GM18870 (cell line): ENCODE measurements at regions not wholly inside any gene's neighbourhood (a gene's known extent, or its start where the extent isn't known, plus 50 kb on each side); places are given as distances from the start of the nearest gene placed in this dataset.
"Not testable (repeated sequence)": the region's sequence is repeated elsewhere in the genome, so short reads cannot be mapped to it uniquely, and the experiment has no call there.

ENCODE experiments used
- ATAC-seq: cut with Tn5 transposase; IDR thresholded peaks from one replicate; pipeline ENCODE4 v1.9.1; 2021; ENCODE audit warnings: moderate library complexity; ENCODE audit not compliant: unreplicated experiment

DNA sequence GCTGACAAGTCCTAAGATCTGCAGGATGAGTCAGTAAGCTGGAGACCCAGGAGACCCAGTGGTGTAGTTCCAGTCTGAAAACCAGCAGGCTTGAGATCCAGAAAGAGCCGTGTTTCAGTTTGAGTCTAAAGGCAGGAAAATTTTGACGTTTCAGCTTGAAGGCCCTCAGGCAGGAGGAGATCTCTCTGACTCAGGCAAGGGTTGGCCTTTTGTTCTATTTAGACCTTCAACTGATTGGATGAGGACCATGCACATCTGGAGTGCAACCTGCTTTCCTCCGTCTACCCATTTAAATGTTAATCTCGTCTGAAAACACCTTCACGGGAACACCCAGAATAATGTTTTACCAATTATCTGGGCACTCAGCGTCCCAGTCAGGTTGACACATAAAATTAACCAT is 69.5 kb downstream of the NPIPA7 start:
- ATAC-seq = not testable (repeated sequence)

DNA sequence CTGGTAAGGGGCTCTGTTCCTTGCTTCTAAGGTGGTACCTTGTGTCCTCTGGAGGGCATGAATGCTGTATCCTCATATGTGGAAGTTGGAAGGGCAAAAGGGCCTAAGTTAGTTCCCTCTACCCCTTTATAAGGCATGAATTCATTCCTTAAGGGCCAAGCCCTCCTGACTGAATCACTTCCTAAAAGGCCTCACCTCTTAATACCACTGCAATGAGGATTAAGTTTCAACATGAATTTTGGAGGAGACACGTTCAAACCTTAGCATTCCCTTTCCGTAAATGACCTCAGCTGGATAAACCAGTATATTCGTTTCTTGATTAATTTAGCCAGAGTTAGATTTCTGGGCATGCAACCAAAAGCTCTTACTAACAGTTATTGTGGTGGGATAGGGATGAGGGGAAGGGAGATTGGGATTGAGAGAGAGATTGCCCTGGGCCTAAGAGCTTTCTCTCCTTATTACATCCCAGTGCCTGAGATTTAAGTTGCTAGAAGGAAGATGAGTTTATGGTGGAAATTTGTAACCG is 70.8 kb downstream of the NPIPA7 start:
- not testable (repeated sequence) for ATAC-seq

DNA sequence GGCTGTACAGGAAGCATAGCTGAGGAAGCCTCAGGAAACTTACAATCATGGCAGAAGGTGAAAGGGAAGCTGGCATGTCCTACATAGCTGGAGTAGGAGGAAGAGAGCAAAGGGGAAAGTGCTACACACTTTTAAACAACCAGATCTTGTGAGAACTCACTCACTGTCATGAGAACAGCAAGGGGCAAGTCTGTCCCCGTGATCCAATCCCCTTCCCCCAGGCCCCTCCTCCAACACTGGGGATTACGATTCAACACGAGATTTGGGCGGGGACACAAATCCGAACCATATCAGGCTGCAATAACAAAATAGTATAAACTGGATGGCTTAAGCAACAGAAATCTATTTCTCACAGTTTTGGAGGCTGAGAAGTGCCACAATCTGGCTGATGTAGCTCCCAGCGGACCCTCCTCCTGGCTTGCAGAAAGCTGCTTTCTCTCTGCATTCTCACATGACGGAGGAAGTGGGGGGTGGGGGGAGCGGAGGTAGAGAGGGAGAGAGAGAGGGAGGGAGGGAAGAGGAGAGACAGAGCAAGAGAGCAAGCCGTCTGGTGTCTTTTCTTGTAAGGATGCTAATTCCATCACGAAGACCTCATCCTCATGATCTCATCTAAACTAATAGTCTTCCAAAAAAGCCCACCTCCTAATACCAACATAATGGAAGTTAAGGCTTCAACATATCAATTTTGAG is 72.9 kb downstream of the NPIPA7 start:
- ATAC-seq = not testable (repeated sequence)

DNA sequence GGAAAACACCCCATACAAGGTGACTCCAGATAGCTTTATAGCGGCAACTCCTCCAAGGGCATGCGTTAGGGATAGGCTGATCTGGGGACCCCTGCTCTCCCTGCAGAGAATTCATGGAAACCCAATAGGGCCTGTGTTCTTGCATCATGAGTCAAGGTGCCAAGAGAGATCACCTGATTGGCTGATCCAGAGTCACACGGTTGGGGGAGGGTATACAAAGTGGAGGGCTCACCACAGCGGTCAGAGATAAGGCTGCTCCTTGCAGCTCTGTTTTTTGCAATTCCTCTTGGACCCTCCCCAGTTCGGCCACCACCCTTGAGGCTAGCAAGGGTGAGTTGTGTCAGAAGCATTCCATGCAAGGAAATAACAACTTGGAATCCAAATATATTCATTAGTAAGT is 79.6 kb downstream of the NPIPA7 start:
- not testable (repeated sequence) for ATAC-seq

DNA sequence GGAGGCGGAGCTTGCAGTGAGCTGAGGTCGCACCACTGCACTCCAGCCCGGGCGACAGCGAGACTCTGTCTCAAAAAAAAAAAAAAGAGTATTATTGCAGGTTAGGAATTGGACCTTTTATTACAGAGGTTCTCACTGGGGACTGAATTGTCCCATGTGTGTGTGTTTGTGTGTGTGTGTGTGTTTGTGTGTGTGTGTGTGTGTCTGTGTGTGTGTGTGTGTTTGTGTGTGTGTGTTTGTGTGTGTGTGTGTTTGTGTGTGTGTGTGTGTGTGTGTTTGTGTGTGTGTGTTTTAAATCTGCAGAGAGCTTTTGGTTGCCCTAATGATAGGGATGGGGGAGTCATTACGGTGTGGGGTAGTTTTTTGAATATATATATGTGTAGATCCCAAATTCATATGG is 84.9 kb downstream of the NPIPA7 start:
- ATAC-seq = not testable (repeated sequence)

DNA sequence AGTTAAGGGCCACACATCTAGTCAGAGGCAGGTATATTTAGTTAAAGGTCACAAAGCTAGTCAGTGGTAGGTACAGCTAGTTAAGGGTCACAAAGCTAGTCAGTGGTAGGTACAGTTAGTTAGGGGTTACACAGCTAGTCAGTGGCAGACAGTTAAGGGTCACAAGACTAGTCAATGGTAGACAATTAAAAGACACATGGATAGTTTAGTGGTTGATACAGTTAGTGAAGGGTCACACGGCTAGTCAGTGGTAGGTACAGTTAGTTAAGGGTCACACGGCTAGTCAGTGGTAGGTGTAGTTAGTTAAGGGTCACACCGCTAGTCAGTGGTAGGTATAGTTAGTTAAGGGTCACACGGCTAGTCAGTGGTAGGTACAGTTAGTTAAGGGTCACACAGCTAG is 110.0 kb downstream of the NPIPA7 start:
- not testable (repeated sequence) for ATAC-seq

DNA sequence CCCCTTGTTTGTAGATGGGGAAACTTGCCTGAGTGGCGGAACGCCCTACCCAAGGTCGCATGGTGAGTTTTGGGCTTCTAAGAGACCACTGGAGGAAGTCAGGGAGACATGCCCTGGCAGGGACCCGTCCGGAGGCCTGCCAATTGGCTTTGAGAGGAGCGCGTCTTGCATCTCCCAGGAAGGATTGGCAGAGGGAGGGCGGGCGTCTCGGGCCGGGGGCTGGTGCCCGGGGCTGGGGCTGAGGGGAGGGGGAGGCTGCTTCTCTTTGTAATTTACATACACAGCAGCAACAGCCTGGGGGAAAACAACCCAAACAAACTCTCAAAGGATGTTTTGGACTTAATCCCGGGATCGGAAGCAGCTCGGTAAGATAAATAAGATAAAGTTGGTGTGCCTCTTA is 110.5 kb downstream of the NPIPA7 start:
- not testable (repeated sequence) for ATAC-seq

DNA sequence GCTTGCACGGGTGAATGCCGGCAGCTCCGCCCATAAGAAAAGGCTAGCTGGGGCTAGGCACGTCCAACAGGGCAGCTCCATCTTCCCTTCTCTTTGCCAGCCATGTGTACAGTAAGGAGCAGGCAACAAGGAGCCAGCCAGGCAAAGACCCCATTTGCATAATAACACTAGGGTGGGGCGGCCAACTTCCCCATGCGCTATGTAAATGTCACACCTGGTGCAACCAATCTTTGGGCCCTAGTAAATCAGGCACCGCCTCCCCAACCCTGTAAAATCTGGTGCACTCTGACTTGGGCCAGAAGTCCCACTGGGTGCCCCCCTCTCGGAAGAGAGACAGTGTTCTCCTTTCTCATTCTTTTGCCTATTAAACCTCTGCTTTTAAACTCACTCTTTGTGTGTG is 115.2 kb downstream of the NPIPA7 start:
- not testable (repeated sequence) for ATAC-seq

DNA sequence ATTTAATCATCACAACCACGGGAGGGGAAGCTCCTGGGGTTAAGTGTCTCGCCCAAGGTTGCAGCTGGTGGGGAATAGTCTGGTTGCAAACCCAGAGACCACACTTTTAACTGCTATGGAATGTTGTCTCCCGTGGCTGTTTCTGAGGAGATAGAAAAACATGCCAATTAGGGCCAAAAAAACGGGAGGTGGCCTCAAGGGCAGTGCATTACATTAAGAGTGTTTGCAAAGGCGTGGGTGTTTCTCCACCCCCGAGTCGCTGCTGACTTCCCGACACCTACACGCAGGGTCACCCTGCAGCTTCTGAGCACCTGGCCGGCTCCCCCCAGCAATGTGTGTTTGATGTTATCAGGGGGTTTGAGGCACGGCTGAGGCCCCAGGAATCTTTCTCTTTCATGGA is 116.1 kb downstream of the NPIPA7 start:
- not testable (repeated sequence) for ATAC-seq

DNA sequence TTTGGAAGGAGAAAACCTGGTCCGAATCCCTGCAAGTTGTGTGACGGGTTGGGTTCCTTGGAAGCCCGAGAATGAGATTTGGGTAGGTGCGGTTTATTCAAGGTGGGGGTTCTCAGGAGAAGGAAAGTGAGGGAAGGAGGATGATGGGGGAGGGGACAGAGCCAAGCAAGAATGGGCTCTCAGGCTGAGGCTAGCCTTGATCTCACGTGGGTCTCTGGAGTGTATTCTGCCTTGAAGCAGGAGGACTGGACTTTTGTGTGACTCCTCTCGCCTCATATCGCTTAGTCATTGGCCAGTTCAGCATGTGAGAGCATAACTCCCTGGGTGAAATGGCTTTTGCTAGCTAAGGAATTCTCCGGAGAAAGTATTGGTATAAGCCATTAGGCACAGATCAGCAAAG is 120.9 kb downstream of the NPIPA7 start:
- ATAC-seq = not testable (repeated sequence)

DNA sequence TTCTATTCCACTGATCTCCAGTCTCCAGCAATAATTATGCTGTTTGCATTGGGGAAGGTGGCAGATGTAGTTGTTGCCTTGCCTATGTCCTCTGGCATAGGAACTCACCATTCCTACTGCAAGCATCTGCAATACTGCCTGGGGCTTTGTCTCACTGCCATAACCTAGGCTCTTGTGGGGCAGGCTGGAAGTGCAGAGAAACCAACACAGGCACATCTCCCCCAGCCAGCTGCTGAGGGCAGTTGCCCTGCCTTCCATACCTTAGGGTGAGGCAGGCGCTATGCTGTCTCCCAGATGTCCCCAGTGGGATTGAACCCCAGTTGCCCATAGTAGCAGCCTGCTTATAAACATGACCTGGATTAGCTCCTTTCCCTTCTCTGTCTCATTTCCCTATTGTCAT is 128.1 kb downstream of the NPIPA7 start:
- not testable (repeated sequence) for ATAC-seq

DNA sequence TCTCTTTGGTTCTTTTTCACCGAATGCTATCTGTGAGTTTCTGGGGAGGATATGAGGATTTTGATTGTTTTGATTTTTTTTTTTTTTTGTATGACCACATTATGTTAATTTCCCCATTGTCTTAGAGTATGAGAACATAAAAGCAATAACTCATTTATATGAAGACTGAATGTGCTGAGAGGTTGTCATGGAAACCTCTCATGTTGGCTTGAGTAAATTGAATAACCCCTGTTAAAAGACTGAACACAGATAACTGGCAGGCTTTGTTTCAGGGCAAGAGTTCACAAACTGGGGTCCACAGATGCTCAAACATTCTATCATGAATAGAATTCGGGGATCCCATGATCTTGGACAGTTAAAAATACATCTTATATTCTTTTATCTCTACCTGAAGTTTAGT is 129.4 kb downstream of the NPIPA7 start:
- not testable (repeated sequence) for ATAC-seq

DNA sequence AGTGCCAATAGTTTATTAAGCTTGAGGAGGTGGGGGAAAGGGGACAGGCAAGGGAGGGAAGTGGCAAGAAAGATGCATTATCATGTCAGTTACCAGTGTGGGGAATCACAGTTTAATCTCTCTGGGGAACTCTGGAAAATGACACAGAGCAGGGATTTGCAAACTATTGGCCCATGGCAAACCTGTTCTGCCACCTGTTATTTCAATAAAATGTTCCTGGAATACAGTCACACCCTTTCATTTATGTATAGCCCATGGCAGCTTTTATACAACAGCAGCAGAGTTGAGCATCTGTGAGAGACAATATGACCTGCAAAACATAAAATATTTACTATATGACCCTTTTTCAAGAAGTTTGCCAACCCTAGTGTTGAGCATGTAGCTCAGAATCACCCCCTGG is 140.5 kb downstream of the NPIPA7 start:
- not testable (repeated sequence) for ATAC-seq

DNA sequence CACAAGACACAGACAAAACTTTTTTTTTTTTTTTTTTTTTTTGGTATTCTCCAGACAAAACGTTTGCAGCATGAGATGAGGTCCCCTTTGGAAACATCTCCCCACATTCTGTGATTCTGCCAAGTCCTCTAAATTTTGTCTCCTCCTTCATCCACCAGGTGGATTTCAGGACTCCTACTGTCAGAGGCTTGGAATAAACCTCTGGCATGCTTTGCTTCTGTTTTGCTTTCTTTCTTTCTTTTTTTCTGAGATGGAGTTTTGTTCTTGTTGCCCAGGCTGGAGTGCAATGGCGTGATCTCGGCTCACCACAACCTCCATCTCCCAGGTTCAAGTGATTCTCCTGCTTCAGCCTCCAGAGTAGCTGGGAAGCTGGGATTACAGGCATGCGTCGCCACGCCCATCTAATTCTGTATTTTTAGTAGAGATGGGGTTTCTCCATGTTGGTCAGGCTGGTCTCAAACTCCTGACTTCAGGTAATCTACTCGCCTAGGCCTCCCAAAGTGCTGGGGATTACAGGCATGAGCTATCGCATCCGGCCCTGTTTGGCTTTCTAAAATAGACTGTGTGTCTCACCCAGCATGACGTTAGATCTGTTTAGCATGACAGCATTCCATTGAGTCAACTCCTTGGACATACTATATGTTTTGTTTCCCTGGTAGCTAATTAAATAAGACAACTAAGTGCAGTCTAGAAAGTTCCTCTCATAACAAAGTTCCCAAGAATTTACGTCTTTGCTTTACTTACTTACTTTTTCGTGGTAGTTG is 142.5 kb downstream of the NPIPA7 start:
- not testable (repeated sequence) for ATAC-seq

DNA sequence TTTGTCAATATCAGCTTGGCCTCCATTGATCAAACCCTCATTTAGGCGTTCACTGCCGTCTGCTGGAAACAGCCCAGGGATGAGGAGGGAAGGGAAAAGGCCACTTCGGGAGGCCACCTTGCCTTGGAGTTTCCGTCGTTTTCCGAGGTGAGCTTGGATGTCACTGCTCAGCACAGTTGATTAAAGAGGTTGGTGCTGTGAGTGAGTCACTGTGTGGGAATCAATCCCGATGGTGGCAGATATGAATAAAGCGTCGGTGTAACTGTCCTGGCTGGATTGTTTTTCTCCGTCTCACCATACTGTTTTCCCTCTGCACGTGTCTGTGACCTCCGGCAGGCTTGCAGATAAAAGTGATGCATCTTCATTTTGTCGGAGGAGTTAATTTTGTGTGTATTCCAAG is 148.1 kb downstream of the NPIPA7 start:
- not testable (repeated sequence) for ATAC-seq

DNA sequence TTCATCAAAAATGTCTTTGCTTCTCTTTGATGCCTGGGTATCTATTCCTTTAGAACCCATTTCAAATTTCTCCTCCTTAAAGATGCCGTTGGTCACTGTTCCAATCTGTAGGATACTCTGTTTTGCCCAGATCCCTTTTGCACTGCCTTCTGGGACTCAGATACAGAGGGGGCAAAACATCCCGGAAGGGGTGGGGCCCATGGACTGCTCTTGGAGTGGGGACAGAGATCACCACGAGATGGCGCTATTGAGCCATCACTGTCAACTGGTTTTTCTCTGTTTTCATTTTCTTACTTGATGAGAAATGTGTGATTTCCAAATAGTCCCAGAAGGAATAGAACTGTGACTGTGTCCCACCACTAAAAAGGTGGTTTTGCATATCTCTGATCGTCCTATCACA is 151.8 kb downstream of the NPIPA7 start:
- ATAC-seq = not testable (repeated sequence)

DNA sequence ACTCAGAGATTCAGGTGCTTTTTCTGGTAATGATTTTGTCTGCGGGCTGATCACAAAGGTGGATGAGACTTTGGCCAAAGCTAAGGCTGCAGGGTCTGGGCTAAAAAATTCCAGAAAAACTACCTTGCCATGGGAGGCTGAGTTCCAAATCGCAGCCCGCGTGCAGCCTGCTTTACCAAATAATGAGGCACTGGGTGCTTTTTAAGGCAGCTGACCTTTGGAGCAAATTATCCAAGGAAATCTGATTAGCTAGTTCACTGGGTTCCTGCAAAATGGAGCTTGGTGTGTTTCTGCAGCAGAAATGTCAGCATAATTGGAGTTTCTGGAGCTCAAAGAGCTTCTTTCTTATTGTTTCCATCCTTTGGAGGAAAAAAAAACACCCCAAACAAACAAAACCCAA is 156.6 kb downstream of the NPIPA7 start:
- ATAC-seq = not testable (repeated sequence)

DNA sequence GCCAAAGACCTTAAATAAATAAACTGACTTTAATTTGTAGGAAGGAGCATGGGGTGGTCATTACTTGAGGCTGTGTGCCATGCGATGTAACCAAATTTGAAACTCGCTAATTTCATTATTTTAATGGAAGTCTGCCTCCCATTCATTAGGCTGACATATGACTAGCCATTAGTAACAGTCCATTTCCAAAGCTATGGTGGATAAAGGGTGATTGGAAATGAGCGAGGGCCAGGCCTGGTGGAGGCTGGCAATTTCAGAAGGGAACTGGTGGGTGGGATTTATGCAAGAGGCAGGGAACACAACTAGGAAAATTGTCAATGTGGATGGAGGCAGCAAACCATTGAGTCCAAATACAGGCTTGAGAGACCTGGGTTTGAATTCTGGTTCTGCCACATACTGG is 157.2 kb downstream of the NPIPA7 start:
- ATAC-seq = not testable (repeated sequence)

DNA sequence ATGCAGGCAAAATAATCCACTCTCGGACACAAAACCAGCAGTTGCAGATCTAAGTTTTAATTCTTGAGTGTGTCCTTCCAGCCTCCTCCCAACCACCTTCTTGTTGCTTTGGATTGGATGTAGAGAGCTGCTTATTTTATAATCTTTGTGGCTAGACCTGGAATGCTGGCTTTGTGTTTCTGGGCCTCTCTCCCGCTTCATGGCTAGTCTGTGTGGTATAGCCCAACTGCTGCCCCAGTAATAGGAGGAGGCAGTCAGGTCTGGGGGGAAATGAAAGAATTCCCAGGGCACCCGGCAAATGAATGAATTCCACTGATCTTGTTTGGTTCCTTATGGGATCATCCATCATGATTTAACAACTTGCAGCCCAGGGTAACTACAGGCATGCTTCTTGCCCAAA is 170.8 kb downstream of the NPIPA7 start:
- not testable (repeated sequence) for ATAC-seq

DNA sequence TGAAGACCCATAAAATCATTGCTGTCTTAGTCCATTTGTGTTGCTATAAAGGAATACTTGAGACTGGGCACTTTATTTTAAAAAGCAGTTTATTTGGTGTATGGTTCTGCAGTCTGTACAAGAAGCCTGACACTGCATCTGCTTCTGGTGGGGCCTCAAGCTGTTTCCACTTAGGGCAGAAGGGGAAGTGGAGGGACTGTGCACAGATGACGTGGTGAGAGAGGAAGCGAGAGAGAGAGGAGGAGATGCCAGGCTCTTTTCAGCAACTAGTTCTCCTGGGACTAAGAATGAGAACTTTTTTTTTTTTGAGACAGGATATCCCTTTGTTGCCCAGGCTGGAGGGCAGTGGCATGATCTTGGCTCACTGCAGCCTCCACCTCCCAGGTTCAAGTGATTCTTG is 171.9 kb downstream of the NPIPA7 start:
- not testable (repeated sequence) for ATAC-seq

DNA sequence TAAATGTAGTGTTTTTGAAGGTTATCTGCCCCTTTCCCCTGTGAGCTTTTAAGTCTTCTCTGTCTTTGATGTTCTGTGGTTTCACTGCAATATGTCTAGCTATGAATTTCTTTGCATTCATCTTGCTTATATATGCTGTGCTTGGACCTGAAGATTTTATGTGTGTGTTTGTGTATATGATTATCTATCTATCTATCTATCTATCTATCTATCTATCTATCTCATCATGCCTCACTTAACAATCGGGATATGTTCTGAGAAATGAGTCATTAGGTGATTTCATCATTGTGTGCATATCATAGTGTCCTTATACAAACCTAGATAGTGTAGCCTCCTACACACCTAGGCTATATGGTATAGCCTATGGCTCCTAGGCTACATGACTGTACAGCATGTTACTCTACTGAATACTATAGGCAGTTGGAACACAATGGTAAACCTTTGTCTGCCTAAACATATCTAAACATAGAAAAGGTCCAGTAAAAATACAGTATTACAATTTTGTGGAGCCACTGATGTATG is 173.9 kb downstream of the NPIPA7 start:
- ATAC-seq = not testable (repeated sequence)
